H9 (cell line): ENCODE measurements at regions not wholly inside any gene's neighbourhood (a gene's known extent, or its start where the extent isn't known, plus 50 kb on each side); places are given as distances from the start of the nearest gene placed in this dataset.

Source experiments
- DNase-seq: peaks from one replicate; pipeline ENCODE4 v3.0.0-alpha.2; 2017
- H2AFZ ChIP-seq: one replicate; pipeline ENCODE4 v1.6.1; 2013; ENCODE audit warnings: mild to moderate bottlenecking, low read length, control low read depth, moderate library complexity
- H2AK5ac ChIP-seq: 2 replicates; pipeline ENCODE4 v1.6.1; 2013; ENCODE audit warnings: low read length, control low read depth, mixed read lengths; ENCODE audit not compliant: insufficient read length
- H2BK120ac ChIP-seq: one replicate; pipeline ENCODE4 v1.6.1; 2013; ENCODE audit warnings: low read depth, mild to moderate bottlenecking, low read length, control low read depth, inconsistent platforms; ENCODE audit not compliant: poor library complexity, severe bottlenecking
- H2BK12ac ChIP-seq: 2 replicates; pipeline ENCODE4 v1.6.1; 2013; ENCODE audit warnings: low read length, control low read depth, mixed read lengths, low read depth; ENCODE audit not compliant: insufficient read length
- H2BK15ac ChIP-seq: 2 replicates; pipeline ENCODE4 v1.6.1; 2013; ENCODE audit warnings: low read depth, low read length, control low read depth
- H2BK20ac ChIP-seq: one replicate; pipeline ENCODE4 v1.6.1; 2013; ENCODE audit warnings: low read depth, mild to moderate bottlenecking, low read length, control low read depth, inconsistent platforms; ENCODE audit not compliant: poor library complexity, severe bottlenecking
- H2BK5ac ChIP-seq: 2 replicates; pipeline ENCODE4 v1.6.1; 2013; ENCODE audit warnings: low read length, control low read depth, mixed read lengths; ENCODE audit not compliant: insufficient read length
- H3K14ac ChIP-seq: 2 replicates; pipeline ENCODE4 v1.6.1; 2013; ENCODE audit warnings: low read length, control low read depth; ENCODE audit not compliant: insufficient read depth
- H3K18ac ChIP-seq: 2 replicates; pipeline ENCODE4 v1.6.1; 2013; ENCODE audit warnings: low read depth, mild to moderate bottlenecking, mixed read lengths, low read length, control low read depth; ENCODE audit not compliant: insufficient read length
- H3K23ac ChIP-seq: 2 replicates; pipeline ENCODE4 v1.6.1; 2013; ENCODE audit warnings: low read length, control low read depth, mixed read lengths, low read depth; ENCODE audit not compliant: insufficient read length
- H3K23me2 ChIP-seq: 2 replicates; pipeline ENCODE4 v1.6.1; 2013; ENCODE audit warnings: low read depth, mild to moderate bottlenecking, mixed read lengths, low read length, control low read depth; ENCODE audit not compliant: insufficient read length, poor library complexity, severe bottlenecking
- H3K27ac ChIP-seq: 2 replicates; pipeline ENCODE4 v1.5.1; 2013; ENCODE audit warnings: low read length, control low read depth, mixed read lengths, low read depth; ENCODE audit not compliant: insufficient read length
- H3K27me3 ChIP-seq: 2 replicates; pipeline ENCODE4 v1.6.1; 2013; ENCODE audit warnings: low read length, control low read depth, inconsistent platforms; ENCODE audit not compliant: insufficient read depth
- H3K4ac ChIP-seq: 2 replicates; pipeline ENCODE4 v1.6.1; 2013; ENCODE audit warnings: low read depth, mild to moderate bottlenecking, control low read depth, inconsistent platforms, low read length, moderate library complexity
- H3K4me1 ChIP-seq: 2 replicates; pipeline ENCODE4 v1.6.1; 2013; ENCODE audit warnings: low read length, control low read depth, inconsistent platforms; ENCODE audit not compliant: insufficient read depth
- H3K4me2 ChIP-seq: 2 replicates; pipeline ENCODE4 v1.6.1; 2013; ENCODE audit warnings: low read length, control low read depth, mixed read lengths; ENCODE audit not compliant: insufficient read length, insufficient read depth
- H3K56ac ChIP-seq: 2 replicates; pipeline ENCODE4 v1.6.1; 2013; ENCODE audit warnings: low read depth, mild to moderate bottlenecking, mixed read lengths, low read length, control low read depth; ENCODE audit not compliant: insufficient read length
- H3K79me1 ChIP-seq: 2 replicates; pipeline ENCODE4 v1.6.1; 2013; ENCODE audit warnings: low read depth, mild to moderate bottlenecking, moderate library complexity, low read length, control low read depth, inconsistent platforms; ENCODE audit not compliant: insufficient read depth, poor library complexity, severe bottlenecking
- H3K79me2 ChIP-seq: 2 replicates; pipeline ENCODE4 v1.6.1; 2013; ENCODE audit warnings: low read length, control low read depth, inconsistent platforms; ENCODE audit not compliant: insufficient read depth
- H3K9ac ChIP-seq: 2 replicates; pipeline ENCODE4 v1.6.1; 2013; ENCODE audit warnings: low read length, control low read depth, mixed read lengths; ENCODE audit not compliant: insufficient read length; ENCODE audit errors: extremely low read depth
- H3K9me3 ChIP-seq: one replicate; pipeline ENCODE4 v1.6.1; 2013; ENCODE audit warnings: low read depth, low read length, inconsistent platforms; ENCODE audit not compliant: control insufficient read depth
- H3T11ph ChIP-seq: one replicate; pipeline ENCODE4 v1.6.1; 2013; ENCODE audit warnings: mild to moderate bottlenecking, low read length, control low read depth, inconsistent platforms
- H4K20me1 ChIP-seq: one replicate; pipeline ENCODE4 v1.6.1; 2013; ENCODE audit not compliant: control insufficient read depth, insufficient read length, insufficient read depth
- H4K5ac ChIP-seq: 2 replicates; pipeline ENCODE4 v1.6.1; 2013; ENCODE audit warnings: low read depth, mild to moderate bottlenecking, mixed read lengths, low read length, control low read depth; ENCODE audit not compliant: insufficient read length
- H4K8ac ChIP-seq: replicated peaks from 2 replicates; pipeline ENCODE4 v1.6.1; 2013; ENCODE audit warnings: low read length, control low read depth, mixed read lengths, low read depth; ENCODE audit not compliant: insufficient read length
- H4K91ac ChIP-seq: 2 replicates; pipeline ENCODE4 v1.6.1; 2013; ENCODE audit warnings: low read depth, mild to moderate bottlenecking, moderate library complexity, mixed read lengths, low read length, control low read depth; ENCODE audit not compliant: insufficient read length
- H3K27ac Mint-ChIP-seq, 3 experiments: 2 replicates in 2 of 3; 3 replicates in 1 of 3; pipeline ENCODE4 v1.8.0; 2020 to 2021; ENCODE audit warnings: mixed read lengths in 3 of 3, mild to moderate bottlenecking in 1 of 3, moderate library complexity in 1 of 3
- H3K27me3 Mint-ChIP-seq: 2 replicates; pipeline ENCODE4 v1.8.0; 2021; ENCODE audit warnings: low read depth, mild to moderate bottlenecking, moderate library complexity, mixed read lengths
- H3K36me3 Mint-ChIP-seq, 3 experiments: 2 replicates in 2 of 3; 3 replicates in 1 of 3; pipeline ENCODE4 v1.8.0; 2020 to 2021; ENCODE audit warnings: low read depth in 3 of 3, mixed read lengths in 3 of 3; ENCODE audit not compliant: insufficient read depth in 1 of 3
- H3K4me1 Mint-ChIP-seq, 2 experiments: 2 replicates each; pipeline ENCODE4 v1.8.0; 2020; ENCODE audit warnings: mixed read lengths in 2 of 2
- H3K4me3 Mint-ChIP-seq, 2 experiments: 2 replicates in 1 of 2; 3 replicates in 1 of 2; pipeline ENCODE4 v1.8.0; 2020 to 2021; ENCODE audit warnings: mild to moderate bottlenecking in 2 of 2, mixed read lengths in 2 of 2, moderate library complexity in 1 of 2
- H3K9me3 Mint-ChIP-seq, 2 experiments: 2 replicates in 1 of 2; 3 replicates in 1 of 2; pipeline ENCODE4 v1.8.0; 2020; ENCODE audit warnings: mild to moderate bottlenecking in 2 of 2, mixed read lengths in 2 of 2, moderate library complexity in 1 of 2
- CTCF ChIP-seq: fragments of 200-600 bp; sonication (generic); conservative IDR thresholded peaks from 3 replicates; pipeline ENCODE4 v1.8.0; 2021; ENCODE audit warnings: antibody characterized with exemption, mild to moderate bottlenecking
- WGBS: extraction: QIAGEN DNeasy Blood & Tissue Kit; methylation state at CpG from one replicate; pipeline ENCODE4 v1.1.7; 2013; ENCODE audit warnings: missing lambda C conversion rate, low lambda C conversion rate, mixed read lengths; ENCODE audit not compliant: insufficient read length; ENCODE audit errors: extremely low coverage; 5-methylcytosine and 5-hydroxymethylcytosine counted together

- Mint-ChIP-seq H3K4me1 (peaks cover 33 to 34% of the 10 kb centered on the region in 2 experiments), H3K36me3 (no peaks in the 10 kb centered on the region), H3K4me3 (peak overlapping the region; percentile 87 to 93), H3K27me3 (peaks cover 27% of the 10 kb centered on the region), H3K9me3 (no peaks in the 10 kb centered on the region), H3K27ac (no peak overlapping the region)
- Histone ChIP-seq H2BK5ac (no peak overlapping the region), H2BK20ac (no peak overlapping the region), H3K79me1 (no peaks in the 10 kb centered on the region), H2BK12ac (no peak overlapping the region), H4K91ac (no peak overlapping the region), H3K27ac (no peak overlapping the region), H3K4me1 (no peaks in the 10 kb centered on the region), H3K79me2 (no peaks in the 10 kb centered on the region), H3K27me3 (peaks cover 2% of the 10 kb centered on the region; the same call in 1 of the 2 replicates), H4K5ac (no peak overlapping the region), H3K9me3 (no peaks in the 10 kb centered on the region), H2BK15ac (no peak overlapping the region), H3T11ph (no peak overlapping the region), H2AK5ac (no peak overlapping the region), H3K4ac (no peak overlapping the region), H3K23me2 (peaks cover 8% of the 10 kb centered on the region), H2BK120ac (no peak overlapping the region), H3K56ac (no peak overlapping the region), H3K23ac (no peak overlapping the region), H4K20me1 (no peaks in the 10 kb centered on the region), H4K8ac (no peak overlapping the region), H3K14ac (no peak overlapping the region), H3K4me2 (peak overlapping the region; percentile 73), H3K18ac (no peak overlapping the region), H2AFZ (no peak overlapping the region), H3K9ac (no peak overlapping the region)
- WGBS, result no CpG with 5 or more reads among the region's 7 CpGs
- DNase-seq, result no peak
- no peak for TF ChIP-seq CTCF
Observed at GRCh38 chr5:166977911-166978422, 1313.5 kb upstream of the WWC1 start.
